Keratinocyte (primary cell): ENCODE measurements at regions not wholly inside any gene's neighbourhood (a gene's known extent, or its start where the extent isn't known, plus 50 kb on each side); places are given as distances from the start of the nearest gene placed in this dataset.

ENCODE experiments used
- CTCF ChIP-seq, 3 experiments: IDR thresholded peaks in 1 of 3; conservative IDR thresholded peaks in 1 of 3; optimal IDR thresholded peaks in 1 of 3; 2 replicates in 2 of 3; 3 replicates in 1 of 3; pipeline versions ENCODE3 to v1.5.1; 2011; ENCODE audit warnings: low read length in 3 of 3, mild to moderate bottlenecking in 3 of 3, moderate library complexity in 2 of 3, control low read depth in 1 of 3, inconsistent platforms in 1 of 3; ENCODE audit not compliant: insufficient read depth in 2 of 3; ENCODE audit errors: extremely low read depth in 1 of 3
- EZH2 ChIP-seq: IDR thresholded peaks from one replicate; pipeline ENCODE4 v1.6.1; 2012; ENCODE audit warnings: inconsistent platforms, mild to moderate bottlenecking, low read length, moderate library complexity

- TF ChIP-seq EZH2 (no peak), CTCF (optimal IDR thresholded peaks at IDR 0.05 in 1 of 3, IDR thresholded peaks at IDR 0.05 in 1 of 3, conservative IDR thresholded peaks at IDR 0.05 in 1 of 3; ENCODE audit: extremely low read depth in 1 of 3, insufficient read depth in 2 of 3, low read length in 3 of 3) (no peak)
Measured at GRCh38 chr12:69136931-69137613, 102.3 kb upstream of the CPSF6 start.
